H1 (cell line): ENCODE measurements at regions not wholly inside any gene's neighbourhood (a gene's known extent, or its start where the extent isn't known, plus 50 kb on each side); places are given as distances from the start of the nearest gene placed in this dataset.

Experiments used
- CHD7 ChIP-seq: fragments of 300-600 bp; sonication (generic); IDR thresholded peaks from 2 replicates; pipeline ENCODE4 v1.7.1; 2012; ENCODE audit warnings: low read length, moderate library complexity, mild to moderate bottlenecking, inconsistent platforms; ENCODE audit not compliant: insufficient replicate concordance
- E2F6 ChIP-seq: IDR thresholded peaks from 2 replicates; pipeline ENCODE4 v1.6.1; 2012; ENCODE audit warnings: inconsistent platforms
- HDAC6 ChIP-seq: IDR thresholded peaks from one replicate; pipeline ENCODE4 v1.7.1; 2012; ENCODE audit warnings: low read depth, mild to moderate bottlenecking, inconsistent platforms, low read length, moderate library complexity
- JUND ChIP-seq: IDR thresholded peaks from 2 replicates; pipeline ENCODE4 v1.6.1; 2011; ENCODE audit warnings: mild to moderate bottlenecking, improper control_type of control experiment, low read length
- RNF2 ChIP-seq: fragments of 200-900, 300-1000 bp; sonication (generic); IDR thresholded peaks from 2 replicates; pipeline ENCODE4 v1.7.1; 2016; ENCODE audit warnings: borderline replicate concordance, low read depth, mild to moderate bottlenecking, antibody characterized with exemption, low read length; ENCODE audit not compliant: poor library complexity, severe bottlenecking; ENCODE audit errors: missing control alignments

DNA sequence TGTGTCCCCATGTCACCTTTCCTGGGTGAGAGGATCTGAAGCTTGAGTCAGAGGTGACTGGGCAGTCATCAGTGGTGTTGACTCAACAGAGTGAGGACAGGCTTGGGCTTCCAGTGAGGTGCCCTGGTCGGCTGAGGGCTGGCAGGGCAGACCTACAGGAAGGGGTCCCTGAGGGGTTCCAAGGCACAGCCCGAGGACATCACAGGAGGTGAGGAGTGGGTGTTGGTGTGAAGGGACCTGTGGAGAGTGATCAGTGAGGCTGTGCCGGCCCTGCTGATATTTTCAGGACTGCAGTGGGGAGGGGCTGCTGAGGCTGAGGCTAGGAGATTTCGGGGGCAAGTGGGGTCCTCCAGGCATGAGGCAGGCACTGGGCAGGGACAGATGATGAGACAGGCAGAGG is 545.5 kb downstream of the TCERG1L start (continued):
- TF ChIP-seq CHD7 (no peak), E2F6 (no peak), HDAC6 (no peak), JUND (no peak), RNF2 (no peak)
